DMS153 treated with DMSO at 0.1 percent for 48 hours (cell line): ENCODE measurements at regions not wholly inside any gene's neighbourhood (a gene's known extent, or its start where the extent isn't known, plus 50 kb on each side); places are given as distances from the start of the nearest gene placed in this dataset.

Source experiments
- DNase-seq: peaks from one replicate; lab custom pipeline; 2025; ENCODE audit not compliant: unreplicated experiment; lab: John Stamatoyannopoulos, UW

GRCh38 chr15:46300716-46301115 lies 665.9 kb downstream of the SQOR start:
- DNase-seq, result no peak

GRCh38 chr15:46301291-46301690 lies 666.5 kb downstream of the SQOR start:
- DNase-seq, result no peak

GRCh38 chr15:46301826-46302225 lies 667.0 kb downstream of the SQOR start:
- DNase-seq, result no peak

GRCh38 chr15:46304321-46304720 lies 669.5 kb downstream of the SQOR start:
- DNase-seq, result no peak

GRCh38 chr15:46307746-46308145 lies 672.9 kb downstream of the SQOR start:
- DNase-seq, result no peak

GRCh38 chr15:46309914-46310313 lies 675.1 kb downstream of the SQOR start:
- no peak for DNase-seq

- DNase-seq, result peak; percentile 70
These were observed 677.4 kb downstream of the SQOR start for GRCh38 chr15:46312133-46312740.

- no peak for DNase-seq
These were observed 680.6 kb downstream of the SQOR start for GRCh38 chr15:46315434-46315833.

- DNase-seq, result no peak
These were observed 681.2 kb downstream of the SQOR start for GRCh38 chr15:46316024-46316423.

- DNase-seq, result no peak
These were observed 682.2 kb downstream of the SQOR start for GRCh38 chr15:46317029-46317428.

GRCh38 chr15:46322753-46323152 lies 687.9 kb downstream of the SQOR start:
- DNase-seq, result no peak

- DNase-seq, result no peak
These were observed 691.3 kb downstream of the SQOR start for GRCh38 chr15:46326173-46326572.

- DNase-seq, result no peak
These were observed 694.0 kb downstream of the SQOR start for GRCh38 chr15:46328821-46329220.

- DNase-seq, result no peak
These were observed 695.0 kb downstream of the SQOR start for GRCh38 chr15:46329876-46330275.

GRCh38 chr15:46331546-46331945 lies 696.7 kb downstream of the SQOR start:
- no peak for DNase-seq

- DNase-seq, result no peak
These were observed 708.5 kb downstream of the SQOR start for GRCh38 chr15:46343196-46343935.

- no peak for DNase-seq
These were observed 709.4 kb downstream of the SQOR start for GRCh38 chr15:46344115-46344724.

- no peak for DNase-seq
These were observed 710.1 kb downstream of the SQOR start for GRCh38 chr15:46344915-46345314.

- no peak for DNase-seq
These were observed 719.6 kb downstream of the SQOR start for GRCh38 chr15:46354443-46354842.

GRCh38 chr15:46365572-46365971 lies 730.7 kb downstream of the SQOR start:
- no peak for DNase-seq

- DNase-seq, result no peak
These were observed 731.7 kb downstream of the SQOR start for GRCh38 chr15:46366360-46367007.

GRCh38 chr15:46383978-46384377 lies 749.1 kb downstream of the SQOR start:
- DNase-seq, result no peak
